Ovary (tissue), 3 donors: ENCODE measurements at regions not wholly inside any gene's neighbourhood (a gene's known extent, or its start where the extent isn't known, plus 50 kb on each side); places are given as distances from the start of the nearest gene placed in this dataset.

Experiments
- CTCF ChIP-seq, 3 donors: fragments of 450-650 bp in 2 of 3; fragments of 200-600 bp in 1 of 3; IDR thresholded peaks; one replicate each; pipeline versions ENCODE4 v1.5.1 to v1.8.0; 2016 to 2022; ENCODE audit warnings: antibody characterized with exemption in 3 of 3, mild to moderate bottlenecking in 1 of 3
- POLR2A ChIP-seq: fragments of 450-650 bp; IDR thresholded peaks from one replicate; pipeline ENCODE4 v1.6.1; 2017; ENCODE audit warnings: antibody characterized with exemption, mild to moderate bottlenecking, moderate library complexity
- donor health status: DM: no; HTN: no; CAD: no.

GRCh38 chr12:115215544-115215943 is 531.6 kb upstream of the TBX3 start:
- TF ChIP-seq CTCF (IDR thresholded peaks at IDR 0.05) (no peak), POLR2A (no peak)
